AG10803 (cell line): ENCODE measurements at regions not wholly inside any gene's neighbourhood (a gene's known extent, or its start where the extent isn't known, plus 50 kb on each side); places are given as distances from the start of the nearest gene placed in this dataset.
"Not testable (repeated sequence)": the region's sequence is repeated elsewhere in the genome, so short reads cannot be mapped to it uniquely, and the experiment has no call there.

Experiments
- DNase-seq: peaks from one replicate; pipeline ENCODE4 v3.0.0; 2010; ENCODE audit warnings: low read depth
- H3K4me3 ChIP-seq: 2 replicates; pipeline ENCODE4 v1.5.1; 2011; ENCODE audit warnings: mild to moderate bottlenecking, low read length, control low read depth
- TF ChIP-seq, protein P1 (sequence below): conservative IDR thresholded peaks from 2 replicates; pipeline ENCODE4 v1.5.1; 2011; ENCODE audit warnings: mild to moderate bottlenecking, low read length, control low read depth, inconsistent platforms

DNA sequence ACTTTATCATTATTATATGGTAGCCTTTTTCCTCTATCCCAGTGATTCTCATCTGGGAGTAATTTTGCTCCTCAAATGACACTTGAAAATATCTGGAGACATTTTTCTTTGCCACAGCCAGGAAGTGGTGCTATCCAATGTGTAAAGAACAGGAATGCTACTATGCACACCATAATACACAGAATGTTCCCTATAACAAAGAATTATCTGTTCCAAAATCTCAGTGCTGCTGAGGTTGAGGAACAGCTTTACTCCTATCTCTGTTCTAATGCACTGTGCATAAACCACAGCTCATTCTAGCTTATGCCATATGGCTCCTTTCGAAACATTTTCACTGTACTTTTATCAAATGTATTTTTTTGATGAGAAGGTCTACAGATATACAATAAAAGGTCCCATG, 1231.2 kb upstream of the CELF4 start:
- no peak for DNase-seq
- TF ChIP-seq, protein P1, sequence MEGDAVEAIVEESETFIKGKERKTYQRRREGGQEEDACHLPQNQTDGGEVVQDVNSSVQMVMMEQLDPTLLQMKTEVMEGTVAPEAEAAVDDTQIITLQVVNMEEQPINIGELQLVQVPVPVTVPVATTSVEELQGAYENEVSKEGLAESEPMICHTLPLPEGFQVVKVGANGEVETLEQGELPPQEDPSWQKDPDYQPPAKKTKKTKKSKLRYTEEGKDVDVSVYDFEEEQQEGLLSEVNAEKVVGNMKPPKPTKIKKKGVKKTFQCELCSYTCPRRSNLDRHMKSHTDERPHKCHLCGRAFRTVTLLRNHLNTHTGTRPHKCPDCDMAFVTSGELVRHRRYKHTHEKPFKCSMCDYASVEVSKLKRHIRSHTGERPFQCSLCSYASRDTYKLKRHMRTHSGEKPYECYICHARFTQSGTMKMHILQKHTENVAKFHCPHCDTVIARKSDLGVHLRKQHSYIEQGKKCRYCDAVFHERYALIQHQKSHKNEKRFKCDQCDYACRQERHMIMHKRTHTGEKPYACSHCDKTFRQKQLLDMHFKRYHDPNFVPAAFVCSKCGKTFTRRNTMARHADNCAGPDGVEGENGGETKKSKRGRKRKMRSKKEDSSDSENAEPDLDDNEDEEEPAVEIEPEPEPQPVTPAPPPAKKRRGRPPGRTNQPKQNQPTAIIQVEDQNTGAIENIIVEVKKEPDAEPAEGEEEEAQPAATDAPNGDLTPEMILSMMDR, result no peak
- no peak overlapping the region for H3K4me3 ChIP-seq

DNA sequence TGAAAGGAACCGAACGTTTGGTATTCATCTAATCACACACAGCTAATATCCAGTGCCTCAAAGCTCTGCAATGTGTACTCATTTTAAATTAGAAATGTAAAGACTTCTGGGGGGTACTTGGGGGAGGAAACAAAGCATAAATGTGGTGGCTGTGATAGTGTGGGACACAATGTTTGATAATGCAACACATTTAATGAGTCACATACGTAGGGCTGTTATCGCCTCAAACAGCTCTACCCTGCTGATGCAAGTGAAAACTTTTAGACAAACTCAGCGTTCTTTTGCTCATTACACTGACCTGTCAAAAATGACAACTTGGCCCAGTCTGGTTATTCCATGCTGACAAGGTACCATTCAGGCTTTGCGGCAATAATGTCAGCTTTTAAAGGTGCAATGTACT, 1227.1 kb upstream of the CELF4 start:
- no peak overlapping the region for H3K4me3 ChIP-seq
- TF ChIP-seq, protein P1, result no peak
- DNase-seq, result no peak

DNA sequence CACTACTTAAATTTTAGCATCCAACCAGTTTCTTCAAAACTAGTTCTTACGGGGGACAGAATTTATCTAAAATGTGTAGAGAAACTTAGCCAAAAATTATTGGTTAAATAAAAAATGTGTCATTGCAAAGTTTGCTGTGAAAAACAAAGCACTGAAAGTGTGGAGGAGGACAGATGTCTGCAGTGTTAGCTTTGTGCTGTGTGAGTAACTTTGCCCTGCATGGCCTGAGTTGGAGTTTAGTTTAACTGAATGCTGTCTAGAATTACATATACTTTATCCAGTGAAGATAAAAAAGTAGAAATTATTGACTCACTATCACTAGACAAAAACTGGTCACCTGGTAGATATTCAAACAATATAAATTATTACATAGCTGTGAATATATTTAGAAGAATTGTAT, 1225.2 kb upstream of the CELF4 start:
- H3K4me3 ChIP-seq, result no peak overlapping the region
- TF ChIP-seq, protein P1, result no peak
- DNase-seq, result no peak

DNA sequence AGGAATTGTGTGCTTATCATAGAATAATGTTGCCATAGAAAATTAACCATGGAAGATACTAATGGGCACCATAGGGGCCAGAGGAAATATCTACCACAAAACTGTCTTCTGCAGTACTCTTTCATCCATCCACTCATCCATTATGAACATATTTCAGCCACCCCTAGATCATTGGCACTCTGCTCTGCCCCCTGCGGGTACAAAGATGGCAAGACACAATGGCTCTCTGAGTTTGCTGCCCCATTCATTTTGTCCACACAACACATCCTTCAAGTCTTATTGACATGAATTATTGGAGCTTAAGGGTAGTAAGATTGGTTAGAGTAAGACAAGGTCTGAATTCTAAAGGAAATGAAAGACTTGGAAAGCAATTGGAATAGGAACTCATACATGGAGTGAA, 1224.7 kb upstream of the CELF4 start:
- TF ChIP-seq, protein P1, result no peak

DNA sequence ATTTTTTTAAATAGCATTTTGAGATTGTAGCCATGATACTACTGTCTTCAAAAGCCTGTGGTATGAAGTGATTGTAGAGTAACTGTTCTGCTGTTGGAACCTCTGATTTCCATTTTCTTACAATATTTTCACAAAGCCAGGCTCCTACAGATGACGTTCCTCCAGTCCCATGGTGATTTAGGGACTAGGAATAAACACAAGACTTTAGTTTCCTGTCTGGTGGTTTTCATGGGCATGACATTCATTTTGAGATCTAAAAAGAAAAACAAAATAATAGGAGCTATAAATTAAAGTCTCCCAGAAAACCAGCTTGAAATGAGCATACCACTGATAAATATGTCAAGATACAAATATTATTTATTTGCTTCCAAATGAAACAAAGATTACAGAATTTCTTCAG, 1223.5 kb upstream of the CELF4 start:
- TF ChIP-seq, protein P1, result no peak
- no peak for DNase-seq
- H3K4me3 ChIP-seq, result no peak overlapping the region

More for the DNA sequence above, 1224.7 kb upstream of the CELF4 start:
- no peak for DNase-seq
- H3K4me3 ChIP-seq, result no peak overlapping the region

DNA sequence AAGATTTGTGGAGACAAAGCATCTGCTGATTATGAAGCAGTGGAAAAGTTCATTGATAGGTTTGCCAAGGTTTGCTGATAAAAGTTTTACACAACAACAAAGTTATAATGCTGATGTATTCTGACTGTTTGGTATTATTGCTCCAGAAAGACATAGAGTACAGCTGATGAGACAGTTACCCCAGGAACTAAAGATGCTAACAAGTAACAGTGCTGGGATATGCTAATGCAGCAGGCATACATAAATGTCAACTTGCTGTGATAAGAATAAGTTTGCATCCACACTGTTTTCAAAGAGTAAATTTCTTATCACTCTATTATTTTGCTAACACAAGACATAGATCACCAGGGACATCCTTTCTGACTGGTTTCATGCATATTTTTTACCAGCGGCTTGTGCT, 1221.3 kb upstream of the CELF4 start:
- no peak overlapping the region for H3K4me3 ChIP-seq
- no peak for DNase-seq
- TF ChIP-seq, protein P1, result no peak

DNA sequence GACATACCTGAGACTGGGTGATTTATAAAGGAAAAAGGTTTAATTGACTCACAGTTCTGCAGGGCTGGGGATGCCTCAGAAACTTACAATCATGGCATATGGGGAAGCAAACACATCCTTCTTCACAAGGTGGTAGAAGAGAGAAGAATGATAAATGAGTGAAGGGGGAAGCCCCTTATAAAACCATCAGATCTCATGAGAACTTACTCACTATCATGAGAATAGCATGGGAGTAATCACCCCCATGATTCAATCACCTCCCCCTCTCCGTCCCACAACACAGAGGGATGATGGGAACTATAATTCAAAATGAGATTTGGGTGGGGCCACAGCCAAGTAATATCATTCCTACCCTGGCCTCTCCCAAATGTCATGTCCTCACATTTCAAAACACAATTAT, 1206.0 kb upstream of the CELF4 start:
- DNase-seq, H3K4me3 ChIP-seq: not testable (repeated sequence)

DNA sequence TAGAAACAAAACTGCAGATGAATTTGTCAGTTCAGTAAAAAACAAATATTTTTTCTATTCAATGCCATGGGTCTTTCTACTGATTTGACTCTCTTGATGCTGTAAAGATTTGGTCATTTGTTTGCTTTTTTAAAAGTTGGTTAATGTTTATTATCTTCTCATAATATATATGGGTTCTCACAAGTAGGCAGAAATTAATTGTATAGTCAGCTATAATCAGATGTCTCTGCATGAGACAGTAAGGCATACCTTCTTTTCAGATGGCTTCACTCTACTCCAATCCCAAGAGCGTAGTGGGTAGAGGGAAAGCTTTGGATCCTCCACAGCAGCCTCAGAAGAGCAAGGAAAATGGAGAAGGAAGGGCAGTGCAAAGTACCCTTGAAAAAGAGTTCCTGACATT, 1202.9 kb upstream of the CELF4 start:
- no peak for DNase-seq
- TF ChIP-seq, protein P1, result no peak
- H3K4me3 ChIP-seq, result no peak overlapping the region
